ENCODE measurements at regions not wholly inside any gene's neighbourhood (a gene's known extent, or its start where the extent isn't known, plus 50 kb on each side); places are given as distances from the start of the nearest gene placed in this dataset.

GRCh38 chr4:29220761-29221160 lies 1499.4 kb upstream of the PCDH7 start:
- H3K4me1 ChIP-seq, result no peaks in the 10 kb centered on the region
- H3K27me3 ChIP-seq, result no peaks in the 10 kb centered on the region
- H3K27ac ChIP-seq, result no peak overlapping the region
- H3K4me3 ChIP-seq, result no peak overlapping the region
- TF ChIP-seq EP300 (IDR thresholded peaks at IDR 0.05) (no peak), POLR2AphosphoS5 (IDR thresholded peaks at IDR 0.05) (no peak), POLR2A (IDR thresholded peaks at IDR 0.05) (no peak)
- TF ChIP-seq, protein P1, sequence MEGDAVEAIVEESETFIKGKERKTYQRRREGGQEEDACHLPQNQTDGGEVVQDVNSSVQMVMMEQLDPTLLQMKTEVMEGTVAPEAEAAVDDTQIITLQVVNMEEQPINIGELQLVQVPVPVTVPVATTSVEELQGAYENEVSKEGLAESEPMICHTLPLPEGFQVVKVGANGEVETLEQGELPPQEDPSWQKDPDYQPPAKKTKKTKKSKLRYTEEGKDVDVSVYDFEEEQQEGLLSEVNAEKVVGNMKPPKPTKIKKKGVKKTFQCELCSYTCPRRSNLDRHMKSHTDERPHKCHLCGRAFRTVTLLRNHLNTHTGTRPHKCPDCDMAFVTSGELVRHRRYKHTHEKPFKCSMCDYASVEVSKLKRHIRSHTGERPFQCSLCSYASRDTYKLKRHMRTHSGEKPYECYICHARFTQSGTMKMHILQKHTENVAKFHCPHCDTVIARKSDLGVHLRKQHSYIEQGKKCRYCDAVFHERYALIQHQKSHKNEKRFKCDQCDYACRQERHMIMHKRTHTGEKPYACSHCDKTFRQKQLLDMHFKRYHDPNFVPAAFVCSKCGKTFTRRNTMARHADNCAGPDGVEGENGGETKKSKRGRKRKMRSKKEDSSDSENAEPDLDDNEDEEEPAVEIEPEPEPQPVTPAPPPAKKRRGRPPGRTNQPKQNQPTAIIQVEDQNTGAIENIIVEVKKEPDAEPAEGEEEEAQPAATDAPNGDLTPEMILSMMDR (IDR thresholded peaks at IDR 0.05), result no peak
- DNase-seq (no peak), ATAC-seq (ENCODE audit: low FRiP score in 2 of 2) (no peak)
- no peaks in the 10 kb centered on the region for H3K9me3 ChIP-seq
- 23 to 30% methylated on average over 1 of the region's 1 CpG for WGBS, 2 donors
- no peaks in the 10 kb centered on the region for H3K36me3 ChIP-seq

DNA sequence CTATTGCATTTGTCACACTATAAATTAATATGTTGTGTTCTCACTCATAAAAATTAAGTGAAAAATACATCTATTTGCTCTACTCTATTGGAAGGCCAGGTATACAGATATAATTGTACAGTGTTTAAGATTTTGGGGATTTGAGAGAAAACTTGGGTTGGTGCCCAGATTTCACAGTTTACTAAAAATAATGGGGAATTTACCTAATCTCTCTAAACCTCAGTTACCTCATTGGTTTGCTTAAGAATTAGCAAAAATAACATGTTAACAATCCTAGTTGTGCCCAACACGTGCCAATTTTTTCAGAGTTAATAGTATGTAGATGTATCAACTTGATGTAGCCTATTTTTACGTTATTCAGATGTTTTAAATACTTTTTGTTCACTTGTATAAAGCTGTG lies 1495.3 kb upstream of the PCDH7 start:
- no peak overlapping the region for H3K27ac ChIP-seq
- no peak for TF ChIP-seq POLR2AphosphoS5 (IDR thresholded peaks at IDR 0.05)
- TF ChIP-seq, protein P1 (IDR thresholded peaks at IDR 0.05), result no peak
- no peak for TF ChIP-seq EP300 (IDR thresholded peaks at IDR 0.05)
- no peak for TF ChIP-seq POLR2A (IDR thresholded peaks at IDR 0.05)
- H3K4me3 ChIP-seq, result no peak overlapping the region
- no peak for DNase-seq
- no peaks in the 10 kb centered on the region for H3K4me1 ChIP-seq
- no peaks in the 10 kb centered on the region for H3K36me3 ChIP-seq
- no peaks in the 10 kb centered on the region for H3K27me3 ChIP-seq
- no peak for ATAC-seq (ENCODE audit: low FRiP score in 2 of 2)
- 61 to 70% methylated on average over 2 of the region's 2 CpGs for WGBS, 2 donors
- H3K9me3 ChIP-seq, result no peaks in the 10 kb centered on the region

GRCh38 chr4:29240641-29241040 lies 1479.5 kb upstream of the PCDH7 start:
- H3K4me1 ChIP-seq, result no peaks in the 10 kb centered on the region
- H3K36me3 ChIP-seq, result no peaks in the 10 kb centered on the region
- no peaks in the 10 kb centered on the region for H3K9me3 ChIP-seq
- TF ChIP-seq, protein P1 (IDR thresholded peaks at IDR 0.05), result no peak
- TF ChIP-seq POLR2A (IDR thresholded peaks at IDR 0.05) (no peak), POLR2AphosphoS5 (IDR thresholded peaks at IDR 0.05) (no peak), EP300 (IDR thresholded peaks at IDR 0.05) (no peak)
- no peak for DNase-seq
- ATAC-seq (ENCODE audit: low FRiP score in 2 of 2), result no peak
- H3K27me3 ChIP-seq, result no peaks in the 10 kb centered on the region
- no peak overlapping the region for H3K4me3 ChIP-seq
- no peak overlapping the region for H3K27ac ChIP-seq

- Histone ChIP-seq H3K27ac (no peak overlapping the region), H3K9me3 (no peaks in the 10 kb centered on the region), H3K4me1 (no peaks in the 10 kb centered on the region), H3K27me3 (no peaks in the 10 kb centered on the region), H3K36me3 (no peaks in the 10 kb centered on the region), H3K4me3 (no peak overlapping the region)
- ATAC-seq (ENCODE audit: low FRiP score in 2 of 2) (no peak), DNase-seq (no peak)
- TF ChIP-seq POLR2AphosphoS5 (IDR thresholded peaks at IDR 0.05) (no peak), EP300 (IDR thresholded peaks at IDR 0.05) (no peak), POLR2A (IDR thresholded peaks at IDR 0.05) (no peak)
- TF ChIP-seq, protein P1 (IDR thresholded peaks at IDR 0.05), result no peak
- 73 to 83% methylated on average over 1 of the region's 1 CpG for WGBS, 2 donors
Measured at GRCh38 chr4:29243054-29243453, 1477.1 kb upstream of the PCDH7 start.

- H3K36me3 ChIP-seq, result no peaks in the 10 kb centered on the region
- 89 to 94% methylated on average over 1 of the region's 1 CpG for WGBS, 2 donors
Measured at GRCh38 chr4:29243851-29244250, 1476.3 kb upstream of the PCDH7 start.

More at GRCh38 chr4:29243851-29244250, 1476.3 kb upstream of the PCDH7 start:
- DNase-seq (no peak), ATAC-seq (ENCODE audit: low FRiP score in 2 of 2) (no peak)
- no peak for TF ChIP-seq POLR2A (IDR thresholded peaks at IDR 0.05)
- no peak for TF ChIP-seq EP300 (IDR thresholded peaks at IDR 0.05)
- TF ChIP-seq, protein P1 (IDR thresholded peaks at IDR 0.05), result no peak
- no peak for TF ChIP-seq POLR2AphosphoS5 (IDR thresholded peaks at IDR 0.05)
- Histone ChIP-seq H3K4me1 (no peaks in the 10 kb centered on the region), H3K27ac (no peak overlapping the region), H3K9me3 (no peaks in the 10 kb centered on the region), H3K4me3 (no peak overlapping the region), H3K27me3 (no peaks in the 10 kb centered on the region)
